ENCODE measurements at regions not wholly inside any gene's neighbourhood (a gene's known extent, or its start where the extent isn't known, plus 50 kb on each side); places are given as distances from the start of the nearest gene placed in this dataset.

- Histone ChIP-seq H3K27ac (ENCODE audit: extremely low read depth, low read depth, low read length) (no peak overlapping the region), H3K4me1 (ENCODE audit: control insufficient read depth, insufficient read depth, low read length) (no peaks in the 10 kb centered on the region), H3K36me3 (ENCODE audit: control insufficient read depth in 2 of 2, insufficient read depth in 1 of 2, low read length in 2 of 2) (no peaks in the 10 kb centered on the region), H3K4me3 (ENCODE audit: low read depth, low read length) (no peak overlapping the region), H3K9me3 (ENCODE audit: control insufficient read depth, insufficient read depth, low read depth, low read length) (no peaks in the 10 kb centered on the region)
- CTCF ChIA-PET = no interaction called here
- POLR2A ChIA-PET = no interaction called here
- TF ChIP-seq ZNF394 (tag by site-specific recombination; IDR thresholded peaks at IDR 0.05; ENCODE audit: borderline replicate concordance) = no peak
- TF ChIP-seq ZNF561 (tag by site-specific recombination; IDR thresholded peaks at IDR 0.05; ENCODE audit: borderline replicate concordance) = no peak
- no peak for TF ChIP-seq OVOL3 (tag by site-specific recombination; IDR thresholded peaks at IDR 0.05)
- no peak for TF ChIP-seq ZNF423 (tag by site-specific recombination; IDR thresholded peaks at IDR 0.05)
These were observed 152.9 kb upstream of the PTBP2 start for GRCh38 chr1:96568639-96569038.

GRCh38 chr1:96569288-96569687, 152.3 kb upstream of the PTBP2 start:
- H3K27ac ChIP-seq (ENCODE audit: extremely low read depth, low read depth, low read length) = no peak overlapping the region
- POLR2A ChIA-PET = no interaction called here
- H3K4me1 ChIP-seq (ENCODE audit: control insufficient read depth, insufficient read depth, low read length) = no peaks in the 10 kb centered on the region
- H3K36me3 ChIP-seq (ENCODE audit: control insufficient read depth in 2 of 2, insufficient read depth in 1 of 2, low read length in 2 of 2) = no peaks in the 10 kb centered on the region
- CTCF ChIA-PET = no interaction called here
- TF ChIP-seq ZNF155 (tag by site-specific recombination; IDR thresholded peaks at IDR 0.05) (no peak), ZNF311 (tag by site-specific recombination; IDR thresholded peaks at IDR 0.05; ENCODE audit: borderline replicate concordance) (no peak), ZNF394 (tag by site-specific recombination; IDR thresholded peaks at IDR 0.05; ENCODE audit: borderline replicate concordance) (no peak), TRIM28 (IDR thresholded peaks at IDR 0.05; ENCODE audit: borderline replicate concordance, low read length) (no peak), ZNF391 (tag by site-specific recombination; IDR thresholded peaks at IDR 0.05; ENCODE audit: borderline replicate concordance, low read depth) (no peak), ZSCAN30 (tag by site-specific recombination; IDR thresholded peaks at IDR 0.05) (no peak), ZNF768 (tag by site-specific recombination; IDR thresholded peaks at IDR 0.05) (no peak)
- TF ChIP-seq, protein P1, sequence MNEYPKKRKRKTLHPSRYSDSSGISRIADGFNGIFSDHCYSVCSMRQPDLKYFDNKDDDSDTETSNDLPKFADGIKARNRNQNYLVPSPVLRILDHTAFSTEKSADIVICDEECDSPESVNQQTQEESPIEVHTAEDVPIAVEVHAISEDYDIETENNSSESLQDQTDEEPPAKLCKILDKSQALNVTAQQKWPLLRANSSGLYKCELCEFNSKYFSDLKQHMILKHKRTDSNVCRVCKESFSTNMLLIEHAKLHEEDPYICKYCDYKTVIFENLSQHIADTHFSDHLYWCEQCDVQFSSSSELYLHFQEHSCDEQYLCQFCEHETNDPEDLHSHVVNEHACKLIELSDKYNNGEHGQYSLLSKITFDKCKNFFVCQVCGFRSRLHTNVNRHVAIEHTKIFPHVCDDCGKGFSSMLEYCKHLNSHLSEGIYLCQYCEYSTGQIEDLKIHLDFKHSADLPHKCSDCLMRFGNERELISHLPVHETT (tag by site-specific recombination; IDR thresholded peaks at IDR 0.05) = no peak
- no peak overlapping the region for H3K4me3 ChIP-seq (ENCODE audit: low read depth, low read length)
- no peaks in the 10 kb centered on the region for H3K9me3 ChIP-seq (ENCODE audit: control insufficient read depth, insufficient read depth, low read depth, low read length)

GRCh38 chr1:96579636-96580035, 141.9 kb upstream of the PTBP2 start:
- ChIA-PET CTCF (interaction anchor here (0.6 kb wide), 1 partner anchor 19 kb away, joined by 3 read pairs; no protein-coding TSS in a partner anchor), POLR2A (no interaction called here)
- no peaks in the 10 kb centered on the region for H3K4me1 ChIP-seq (ENCODE audit: control insufficient read depth, insufficient read depth, low read length)
- H3K4me3 ChIP-seq (ENCODE audit: low read depth, low read length) = no peak overlapping the region
- no peak overlapping the region for H3K27ac ChIP-seq (ENCODE audit: extremely low read depth, low read depth, low read length)
- no peaks in the 10 kb centered on the region for H3K9me3 ChIP-seq (ENCODE audit: control insufficient read depth, insufficient read depth, low read depth, low read length)
- no peaks in the 10 kb centered on the region for H3K36me3 ChIP-seq (ENCODE audit: control insufficient read depth in 2 of 2, insufficient read depth in 1 of 2, low read length in 2 of 2)
- no peak for TF ChIP-seq ZNF121 (tag by site-specific recombination; IDR thresholded peaks at IDR 0.05)
- TF ChIP-seq ZNF292 (tag by site-specific recombination; IDR thresholded peaks at IDR 0.05; ENCODE audit: borderline replicate concordance, low read depth) = no peak
- TF ChIP-seq ZNF133 (tag by site-specific recombination; IDR thresholded peaks at IDR 0.05) = no peak
- TF ChIP-seq ZNF658 (tag by site-specific recombination; IDR thresholded peaks at IDR 0.05) = no peak
- TF ChIP-seq ZNF157 (tag by site-specific recombination; IDR thresholded peaks at IDR 0.05) = no peak
- TF ChIP-seq KLF16 (tag by site-specific recombination; IDR thresholded peaks at IDR 0.05) = no peak
- TF ChIP-seq ZNF621 (tag by site-specific recombination; IDR thresholded peaks at IDR 0.05) = no peak
- TF ChIP-seq, protein P2, sequence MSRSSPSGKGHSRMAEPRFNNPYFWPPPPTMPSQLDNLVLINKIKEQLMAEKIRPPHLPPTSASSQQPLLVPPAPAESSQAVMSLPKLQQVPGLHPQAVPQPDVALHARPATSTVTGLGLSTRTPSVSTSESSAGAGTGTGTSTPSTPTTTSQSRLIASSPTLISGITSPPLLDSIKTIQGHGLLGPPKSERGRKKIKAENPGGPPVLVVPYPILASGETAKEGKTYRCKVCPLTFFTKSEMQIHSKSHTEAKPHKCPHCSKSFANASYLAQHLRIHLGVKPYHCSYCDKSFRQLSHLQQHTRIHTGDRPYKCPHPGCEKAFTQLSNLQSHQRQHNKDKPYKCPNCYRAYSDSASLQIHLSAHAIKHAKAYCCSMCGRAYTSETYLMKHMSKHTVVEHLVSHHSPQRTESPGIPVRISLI (tag by site-specific recombination; IDR thresholded peaks at IDR 0.05) = no peak
- TF ChIP-seq KLF9 (tag by site-specific recombination; IDR thresholded peaks at IDR 0.05; ENCODE audit: low read depth) = no peak

Measured in HEK293 (cell line).